ENCODE measurements at regions not wholly inside any gene's neighbourhood (a gene's known extent, or its start where the extent isn't known, plus 50 kb on each side); places are given as distances from the start of the nearest gene placed in this dataset.

- DNase-seq (ENCODE audit: low spot score) = no peak
- H3K27ac ChIP-seq = no peak overlapping the region
- POLR2A ChIA-PET (ENCODE audit: low non-redundant PET) = no interaction called here
- CTCF ChIA-PET = interaction anchor here (0.6 kb wide), 1 partner anchor 102 kb away, joined by 5 read pairs; no protein-coding TSS in a partner anchor
- TF ChIP-seq, protein P1, sequence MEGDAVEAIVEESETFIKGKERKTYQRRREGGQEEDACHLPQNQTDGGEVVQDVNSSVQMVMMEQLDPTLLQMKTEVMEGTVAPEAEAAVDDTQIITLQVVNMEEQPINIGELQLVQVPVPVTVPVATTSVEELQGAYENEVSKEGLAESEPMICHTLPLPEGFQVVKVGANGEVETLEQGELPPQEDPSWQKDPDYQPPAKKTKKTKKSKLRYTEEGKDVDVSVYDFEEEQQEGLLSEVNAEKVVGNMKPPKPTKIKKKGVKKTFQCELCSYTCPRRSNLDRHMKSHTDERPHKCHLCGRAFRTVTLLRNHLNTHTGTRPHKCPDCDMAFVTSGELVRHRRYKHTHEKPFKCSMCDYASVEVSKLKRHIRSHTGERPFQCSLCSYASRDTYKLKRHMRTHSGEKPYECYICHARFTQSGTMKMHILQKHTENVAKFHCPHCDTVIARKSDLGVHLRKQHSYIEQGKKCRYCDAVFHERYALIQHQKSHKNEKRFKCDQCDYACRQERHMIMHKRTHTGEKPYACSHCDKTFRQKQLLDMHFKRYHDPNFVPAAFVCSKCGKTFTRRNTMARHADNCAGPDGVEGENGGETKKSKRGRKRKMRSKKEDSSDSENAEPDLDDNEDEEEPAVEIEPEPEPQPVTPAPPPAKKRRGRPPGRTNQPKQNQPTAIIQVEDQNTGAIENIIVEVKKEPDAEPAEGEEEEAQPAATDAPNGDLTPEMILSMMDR (conservative IDR thresholded peaks at IDR 0.05; ENCODE audit: low read depth) = no peak
These were observed 91.9 kb upstream of the FOXP4 start for GRCh38 chr6:41454189-41454789.

GRCh38 chr6:41455410-41455809 is 90.8 kb upstream of the FOXP4 start:
- ChIA-PET POLR2A (ENCODE audit: low non-redundant PET) (no interaction called here), CTCF (interaction anchor here (1.3 kb wide), 1 partner anchor 87 kb away, joined by 5 read pairs; no protein-coding TSS in a partner anchor)
- TF ChIP-seq, protein P1 (conservative IDR thresholded peaks at IDR 0.05; ENCODE audit: low read depth) = no peak
- no peak overlapping the region for H3K27ac ChIP-seq
- no peak for DNase-seq (ENCODE audit: low spot score)

- no peak for DNase-seq (ENCODE audit: low spot score)
- POLR2A ChIA-PET (ENCODE audit: low non-redundant PET) = no interaction called here
- no peak overlapping the region for H3K27ac ChIP-seq
- TF ChIP-seq, protein P1 (conservative IDR thresholded peaks at IDR 0.05; ENCODE audit: low read depth) = no peak
- CTCF ChIA-PET = interaction anchor here (1.3 kb wide), 1 partner anchor 88 kb away, joined by 5 read pairs; no protein-coding TSS in a partner anchor
These were observed 90.4 kb upstream of the FOXP4 start for GRCh38 chr6:41455818-41456217.

- no peak for DNase-seq (ENCODE audit: low spot score)
- TF ChIP-seq, protein P1 (conservative IDR thresholded peaks at IDR 0.05; ENCODE audit: low read depth) = no peak
- H3K27ac ChIP-seq = no peak overlapping the region
- ChIA-PET CTCF (interaction anchor here (1.2 kb wide), 1 partner anchor 90 kb away, joined by 4 read pairs; no protein-coding TSS in a partner anchor), POLR2A (ENCODE audit: low non-redundant PET) (no interaction called here)
These were observed 88.9 kb upstream of the FOXP4 start for GRCh38 chr6:41457303-41457670.

DNA sequence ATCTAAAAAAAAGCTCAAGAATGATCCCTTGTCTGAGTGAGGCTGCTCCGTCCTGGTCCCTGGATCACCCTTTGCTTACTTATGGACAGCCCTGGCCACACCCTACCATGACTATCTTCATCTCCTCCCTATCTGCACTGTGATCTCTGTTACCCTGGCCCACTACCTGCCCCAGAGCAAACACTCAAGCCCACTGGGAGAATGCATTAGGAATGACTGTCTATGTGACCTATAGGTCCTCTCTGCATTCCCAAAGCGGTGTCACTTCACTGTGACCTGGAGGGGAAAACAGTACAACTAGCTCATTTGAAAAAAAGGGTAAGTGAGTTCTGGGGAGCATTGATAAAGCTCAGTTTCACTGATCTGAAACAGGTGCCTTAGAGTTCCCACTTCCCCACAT is 86.4 kb upstream of the FOXP4 start:
- DNase-seq (ENCODE audit: low spot score) = no peak
- POLR2A ChIA-PET (ENCODE audit: low non-redundant PET) = no interaction called here
- H3K27ac ChIP-seq = no peak overlapping the region
- TF ChIP-seq, protein P1 (conservative IDR thresholded peaks at IDR 0.05; ENCODE audit: low read depth) = no peak
- CTCF ChIA-PET = no interaction called here

GRCh38 chr6:41460742-41461336 is 85.3 kb upstream of the FOXP4 start:
- no peak overlapping the region for H3K27ac ChIP-seq
- CTCF ChIA-PET = interaction anchor here (0.5 to 0.6 kb wide), 2 partner anchors 36 to 140 kb away, joined by 3 to 5 read pairs; no protein-coding TSS in a partner anchor
- POLR2A ChIA-PET (ENCODE audit: low non-redundant PET) = no interaction called here
- no peak for DNase-seq (ENCODE audit: low spot score)
- TF ChIP-seq, protein P1 (conservative IDR thresholded peaks at IDR 0.05; ENCODE audit: low read depth) = no peak
